ENCODE measurements at regions not wholly inside any gene's neighbourhood (a gene's known extent, or its start where the extent isn't known, plus 50 kb on each side); places are given as distances from the start of the nearest gene placed in this dataset.

- TF ChIP-seq REST (IDR thresholded peaks at IDR 0.05; ENCODE audit: insufficient read depth in 1 of 2, low read depth in 2 of 2, low read length in 2 of 2) (no peak), TAF1 (IDR thresholded peaks at IDR 0.05; ENCODE audit: borderline replicate concordance, insufficient read depth, low read length) (no peak), POLR2AphosphoS5 (IDR thresholded peaks at IDR 0.05; ENCODE audit: low read depth, low read length) (no peak), FOXP2 (optimal IDR thresholded peaks at IDR 0.05; ENCODE audit: borderline replicate concordance, extremely low read depth, extremely low read length, insufficient read depth) (no peak), SIN3A (IDR thresholded peaks at IDR 0.05; ENCODE audit: borderline replicate concordance, insufficient read depth, low read length) (no peak)
These were observed 479.2 kb upstream of the DSEL start for GRCh38 chr18:67995769-67996168.

GRCh38 chr18:67980241-67980640 lies 463.7 kb upstream of the DSEL start:
- no peak for TF ChIP-seq SIN3A (IDR thresholded peaks at IDR 0.05; ENCODE audit: borderline replicate concordance, insufficient read depth, low read length)
- no peak for TF ChIP-seq FOXP2 (optimal IDR thresholded peaks at IDR 0.05; ENCODE audit: borderline replicate concordance, extremely low read depth, extremely low read length, insufficient read depth)
- no peak for TF ChIP-seq TAF1 (IDR thresholded peaks at IDR 0.05; ENCODE audit: borderline replicate concordance, insufficient read depth, low read length)
- TF ChIP-seq REST (IDR thresholded peaks at IDR 0.05; ENCODE audit: insufficient read depth in 1 of 2, low read depth in 2 of 2, low read length in 2 of 2): no peak
- no peak for TF ChIP-seq POLR2AphosphoS5 (IDR thresholded peaks at IDR 0.05; ENCODE audit: low read depth, low read length)

GRCh38 chr18:67977067-67977616 lies 460.6 kb upstream of the DSEL start:
- TF ChIP-seq POLR2AphosphoS5 (IDR thresholded peaks at IDR 0.05; ENCODE audit: low read depth, low read length): no peak

- TF ChIP-seq REST (IDR thresholded peaks at IDR 0.05; ENCODE audit: insufficient read depth in 1 of 2, low read depth in 2 of 2, low read length in 2 of 2) (no peak), POLR2AphosphoS5 (IDR thresholded peaks at IDR 0.05; ENCODE audit: low read depth, low read length) (no peak), TAF1 (IDR thresholded peaks at IDR 0.05; ENCODE audit: borderline replicate concordance, insufficient read depth, low read length) (no peak), SIN3A (IDR thresholded peaks at IDR 0.05; ENCODE audit: borderline replicate concordance, insufficient read depth, low read length) (no peak), FOXP2 (optimal IDR thresholded peaks at IDR 0.05; ENCODE audit: borderline replicate concordance, extremely low read depth, extremely low read length, insufficient read depth) (no peak)
These were observed 457.4 kb upstream of the DSEL start for GRCh38 chr18:67973916-67974315.

GRCh38 chr18:67969458-67969857 lies 452.9 kb upstream of the DSEL start:
- TF ChIP-seq TAF1 (IDR thresholded peaks at IDR 0.05; ENCODE audit: borderline replicate concordance, insufficient read depth, low read length) (no peak), SIN3A (IDR thresholded peaks at IDR 0.05; ENCODE audit: borderline replicate concordance, insufficient read depth, low read length) (no peak), REST (IDR thresholded peaks at IDR 0.05; ENCODE audit: insufficient read depth in 1 of 2, low read depth in 2 of 2, low read length in 2 of 2) (no peak)
